H1 (cell line): ENCODE measurements at regions not wholly inside any gene's neighbourhood (a gene's known extent, or its start where the extent isn't known, plus 50 kb on each side); places are given as distances from the start of the nearest gene placed in this dataset.
A peak's percentile ranks its signal among the peaks of the same experiment; 100 is the strongest.

Source experiments
- CTCF ChIA-PET: fragments of 300-600 bp; sonication (Branson Sonifier 250); formaldehyde crosslinking; loops from one replicate; lab custom pipeline; 2021; ENCODE audit not compliant: partially characterized antibody; lab: Charles Lee
- POLR2A ChIA-PET: fragments of 300-600 bp; sonication (Branson Sonifier 250); formaldehyde crosslinking; loops from one replicate; lab custom pipeline; 2021; ENCODE audit warnings: inconsistent platforms; ENCODE audit not compliant: partially characterized antibody; lab: Charles Lee
- DNase-seq, 2 experiments: peaks; one replicate each; pipeline versions ENCODE4 v3.0.0 to v3.0.0-alpha.2; 2010 to 2022; ENCODE audit warnings: low spot score in 2 of 2, low read depth in 1 of 2, mixed read lengths in 1 of 2
- FAIRE-seq: peaks from 2 replicates; lab custom pipeline; 2011; peaks lifted over from hg19 to GRCh38; lab: Jason Lieb, UNC
- H2AFZ ChIP-seq: 2 replicates; pipeline ENCODE4 v1.8.1; 2012; ENCODE audit warnings: low read length, inconsistent platforms
- H2AK5ac ChIP-seq: 2 replicates; pipeline ENCODE4 v1.6.1; 2013; ENCODE audit warnings: low read depth, low read length
- H2BK120ac ChIP-seq: replicated peaks from 2 replicates; pipeline ENCODE3; 2013; ENCODE audit warnings: low read depth, low read length, inconsistent platforms
- H2BK12ac ChIP-seq: 2 replicates; pipeline ENCODE4 v1.6.1; 2013; ENCODE audit warnings: low read depth, low read length
- H2BK15ac ChIP-seq: 2 replicates; pipeline ENCODE4 v1.6.1; 2013; ENCODE audit warnings: low read length
- H2BK20ac ChIP-seq: 2 replicates; pipeline ENCODE4 v1.6.1; 2013; ENCODE audit warnings: low read length
- H2BK5ac ChIP-seq: 2 replicates; pipeline ENCODE4 v1.6.1; 2013; ENCODE audit warnings: low read depth, low read length
- H3K14ac ChIP-seq: 2 replicates; pipeline ENCODE4 v1.6.1; 2013; ENCODE audit warnings: inconsistent platforms; ENCODE audit not compliant: insufficient read length
- H3K18ac ChIP-seq: 2 replicates; pipeline ENCODE4 v1.6.1; 2013; ENCODE audit warnings: low read length; ENCODE audit errors: extremely low read depth
- H3K23ac ChIP-seq: 2 replicates; pipeline ENCODE4 v1.6.1; 2013; ENCODE audit warnings: inconsistent platforms; ENCODE audit not compliant: insufficient read length
- H3K23me2 ChIP-seq: 2 replicates; pipeline ENCODE4 v1.6.1; 2013; ENCODE audit warnings: low read depth, low read length
- H3K27ac ChIP-seq: 2 replicates; pipeline ENCODE4 v1.6.1; 2011; ENCODE audit warnings: low read depth, low read length, inconsistent platforms
- H3K27me3 ChIP-seq, 4 experiments: replicated peaks in 1 of 4; 1 replicate in 1 of 4; 2 replicates in 3 of 4; pipeline versions ENCODE4 v1.6.1 to v1.8.1; 2011 to 2013; ENCODE audit warnings: low read length in 3 of 4, mild to moderate bottlenecking in 3 of 4, inconsistent platforms in 2 of 4, mixed read lengths in 2 of 4, moderate library complexity in 1 of 4; ENCODE audit not compliant: control insufficient read depth in 3 of 4, insufficient read depth in 3 of 4; ENCODE audit errors: extremely low read depth in 1 of 4
- H3K36me3 ChIP-seq, 4 experiments: 2 replicates each; pipeline versions ENCODE4 v1.6.1 to v1.8.1; 2011 to 2013; ENCODE audit warnings: mild to moderate bottlenecking in 4 of 4, low read length in 3 of 4, moderate library complexity in 2 of 4, control low read depth in 1 of 4, inconsistent platforms in 1 of 4; ENCODE audit not compliant: insufficient read depth in 4 of 4, control insufficient read depth in 2 of 4
- H3K4ac ChIP-seq: replicated peaks from 2 replicates; pipeline ENCODE3; 2013; ENCODE audit warnings: low read length, low read depth, mixed read lengths, inconsistent platforms; ENCODE audit not compliant: insufficient read length
- H3K4me1 ChIP-seq, 4 experiments: replicated peaks in 1 of 4; 1 replicate in 1 of 4; 2 replicates in 3 of 4; pipeline versions ENCODE4 v1.6.1 to v1.8.1; 2011 to 2013; ENCODE audit warnings: low read length in 3 of 4, inconsistent platforms in 2 of 4, mixed read lengths in 1 of 4; ENCODE audit not compliant: insufficient read depth in 4 of 4, control insufficient read depth in 3 of 4
- H3K4me2 ChIP-seq, 2 experiments: 2 replicates each; pipeline versions ENCODE4 v1.6.1 to v1.8.1; 2011 to 2013; ENCODE audit warnings: low read depth in 2 of 2, low read length in 2 of 2, control low read depth in 1 of 2, inconsistent platforms in 1 of 2, mild to moderate bottlenecking in 1 of 2; ENCODE audit not compliant: insufficient read depth in 1 of 2
- H3K4me3 ChIP-seq, 4 experiments: fragments of 200-600, 300-600 bp in 1 of 4; sonication (generic), shearing (Covaris generic), sonication (Bioruptor Twin) in 1 of 4; 2 replicates each; pipeline versions ENCODE4 v1.5.1 to v1.8.1; 2011 to 2016; ENCODE audit warnings: low read length in 4 of 4, low read depth in 3 of 4, control low read depth in 2 of 4, inconsistent platforms in 2 of 4, mild to moderate bottlenecking in 2 of 4, mixed read lengths in 1 of 4, moderate library complexity in 1 of 4; ENCODE audit not compliant: insufficient read depth in 2 of 4; ENCODE audit errors: extremely low read depth in 1 of 4
- H3K56ac ChIP-seq: replicated peaks from 2 replicates; pipeline ENCODE3; 2013; ENCODE audit warnings: low read depth, mild to moderate bottlenecking, mixed read lengths, low read length, inconsistent platforms; ENCODE audit not compliant: insufficient read length
- H3K79me1 ChIP-seq: 2 replicates; pipeline ENCODE4 v1.6.1; 2013; ENCODE audit warnings: low read depth, low read length, control low read depth
- H3K79me2 ChIP-seq, 2 experiments: 2 replicates each; pipeline versions ENCODE4 v1.6.1 to v1.8.1; 2012 to 2013; ENCODE audit warnings: low read length in 2 of 2, mild to moderate bottlenecking in 2 of 2, inconsistent platforms in 1 of 2; ENCODE audit not compliant: insufficient read depth in 2 of 2, control insufficient read depth in 1 of 2
- H3K9ac ChIP-seq, 4 experiments: replicated peaks in 1 of 4; 1 replicate in 1 of 4; 2 replicates in 3 of 4; pipeline versions ENCODE4 v1.6.1 to v1.8.1; 2011 to 2013; ENCODE audit warnings: low read depth in 3 of 4, low read length in 3 of 4, control low read depth in 2 of 4, mild to moderate bottlenecking in 2 of 4, moderate library complexity in 2 of 4, inconsistent platforms in 1 of 4; ENCODE audit errors: extremely low read depth in 1 of 4
- H3K9me3 ChIP-seq, 2 experiments: 2 replicates each; pipeline versions ENCODE4 v1.6.1 to v1.8.1; 2012 to 2013; ENCODE audit warnings: mild to moderate bottlenecking in 2 of 2, moderate library complexity in 2 of 2, control low read depth in 1 of 2, inconsistent platforms in 1 of 2, low read depth in 1 of 2, low read length in 1 of 2, mixed read lengths in 1 of 2; ENCODE audit not compliant: insufficient read depth in 2 of 2
- H4K20me1 ChIP-seq, 2 experiments: replicated peaks in 1 of 2; 2 replicates each; pipeline versions ENCODE3 to v1.8.1; 2011 to 2013; ENCODE audit warnings: inconsistent platforms in 2 of 2, low read length in 2 of 2, mild to moderate bottlenecking in 1 of 2; ENCODE audit not compliant: insufficient read depth in 2 of 2, control insufficient read depth in 1 of 2
- H4K5ac ChIP-seq: 2 replicates; pipeline ENCODE4 v1.6.1; 2013; ENCODE audit warnings: low read length, low read depth, mixed read lengths, inconsistent platforms; ENCODE audit not compliant: insufficient read length
- H4K8ac ChIP-seq: 2 replicates; pipeline ENCODE4 v1.8.0; 2013; ENCODE audit warnings: mild to moderate bottlenecking, moderate library complexity, low read length, inconsistent platforms; ENCODE audit not compliant: insufficient read depth; ENCODE audit errors: extremely low read depth
- H4K91ac ChIP-seq: replicated peaks from 2 replicates; pipeline ENCODE3; 2013; ENCODE audit warnings: low read length, mixed read lengths, inconsistent platforms; ENCODE audit not compliant: insufficient read length
- BCL11A ChIP-seq, 2 experiments: IDR thresholded peaks; one replicate each; pipeline ENCODE4 v1.6.1; 2011; ENCODE audit warnings: low read depth in 2 of 2, low read length in 2 of 2, mild to moderate bottlenecking in 2 of 2
- GTF2F1 ChIP-seq: IDR thresholded peaks from 2 replicates; pipeline ENCODE4 v1.6.1; 2012; ENCODE audit warnings: low read depth, low read length, improper control_type of control experiment, borderline replicate concordance
- MAFK ChIP-seq: IDR thresholded peaks from 2 replicates; pipeline ENCODE4 v1.6.1; 2012; ENCODE audit warnings: low read depth, mild to moderate bottlenecking, improper control_type of control experiment, low read length
- NANOG ChIP-seq: IDR thresholded peaks from 2 replicates; pipeline ENCODE4 v1.6.1; 2011; ENCODE audit warnings: low read length, low read depth, mild to moderate bottlenecking, inconsistent platforms; ENCODE audit not compliant: insufficient read depth, poor library complexity, severe bottlenecking
- PHF8 ChIP-seq: fragments of 200-600 bp; sonication (generic); conservative IDR thresholded peaks from 2 replicates; pipeline ENCODE4 v1.7.1; 2012; ENCODE audit warnings: low read depth, mild to moderate bottlenecking, inconsistent platforms, low read length, moderate library complexity
- RNF2 ChIP-seq: fragments of 200-900, 300-1000 bp; sonication (generic); IDR thresholded peaks from 2 replicates; pipeline ENCODE4 v1.7.1; 2016; ENCODE audit warnings: borderline replicate concordance, low read depth, mild to moderate bottlenecking, antibody characterized with exemption, low read length; ENCODE audit not compliant: poor library complexity, severe bottlenecking; ENCODE audit errors: missing control alignments
- ZNF274 ChIP-seq: IDR thresholded peaks from 2 replicates; pipeline ENCODE4 v1.7.0; 2012; ENCODE audit warnings: low read length, borderline replicate concordance; ENCODE audit errors: extremely low read depth
- WGBS, 2 experiments: shearing (Covaris generic) in 1 of 2; methylation state at CpG; one replicate each; pipeline versions ENCODE4 v1.1.6 to v1.1.7; 2013 to 2015; ENCODE audit warnings: low lambda C conversion rate in 2 of 2, mixed read lengths in 2 of 2, inconsistent platforms in 1 of 2, low coverage in 1 of 2, missing lambda C conversion rate in 1 of 2; ENCODE audit not compliant: insufficient replicate concordance in 2 of 2, insufficient coverage in 1 of 2, insufficient read length in 1 of 2; ENCODE audit errors: extremely low coverage in 1 of 2, missing lambda C conversion rate in 1 of 2; 5-methylcytosine and 5-hydroxymethylcytosine counted together

GRCh38 chrX:13927175-13927574, 102.5 kb downstream of the GEMIN8 start:
- Histone ChIP-seq H2BK15ac (no peak overlapping the region), H4K91ac (no peak overlapping the region), H3K23ac (no peak overlapping the region), H3K79me1 (no peaks in the 10 kb centered on the region), H2BK12ac (no peak overlapping the region), H4K8ac (no peak overlapping the region), H4K5ac (no peak overlapping the region), H3K9me3 (no peaks in the 10 kb centered on the region), H2BK20ac (no peak overlapping the region), H3K4me3 (no peak overlapping the region), H3K4ac (no peak overlapping the region), H3K4me2 (no peak overlapping the region), H3K4me1 (peaks cover 0 to 7% (median 0%) of the 10 kb centered on the region in 4 experiments; a peak in 3 of 7 replicates), H2AK5ac (no peak overlapping the region), H4K20me1 (no peaks in the 10 kb centered on the region), H3K56ac (no peak overlapping the region), H3K27me3 (no peaks in the 10 kb centered on the region), H2AFZ (no peak overlapping the region), H3K9ac (no peak overlapping the region), H3K79me2 (peaks cover 0 to 84% of the 10 kb centered on the region in 2 experiments; a peak in 2 of 4 replicates), H3K23me2 (no peaks in the 10 kb centered on the region), H3K14ac (no peak overlapping the region), H3K27ac (no peak overlapping the region), H2BK5ac (no peak overlapping the region), H3K36me3 (no peaks in the 10 kb centered on the region), H2BK120ac (no peak overlapping the region), H3K18ac (no peak overlapping the region)
- FAIRE-seq (no peak), DNase-seq (no peak)
- ChIA-PET POLR2A (interaction anchor here (0.9 to 2.6 kb wide), 2 partner anchors 11 kb away, joined by 3 to 11 read pairs; no protein-coding TSS in a partner anchor), CTCF (interaction anchor here (1.2 kb wide), 1 partner anchor 12 kb away, joined by 3 read pairs; no protein-coding TSS in a partner anchor)
- WGBS, 2 experiments, result 87% methylated on average over 2 of the region's 2 CpGs; no CpG with 5 or more reads in 1 of the 2 experiments
- TF ChIP-seq BCL11A (IDR thresholded peaks at IDR 0.05; ENCODE audit: low read depth in 2 of 2, low read length in 2 of 2) (no peak), MAFK (0 out of 2 replicates have a peak, but pooled peaks have one; percentile 3), GTF2F1 (no peak), PHF8 (no peak), RNF2 (no peak), ZNF274 (no peak), NANOG (no peak)
